Brain microvascular endothelial cell (primary cell): ENCODE measurements at regions not wholly inside any gene's neighbourhood (a gene's known extent, or its start where the extent isn't known, plus 50 kb on each side); places are given as distances from the start of the nearest gene placed in this dataset.

Experiments
- DNase-seq: peaks from one replicate; pipeline ENCODE4 v3.0.0-alpha.2; 2020
- H3K27ac ChIP-seq: fragments of 250-450 bp; sonication (Bioruptor Pico); 2 replicates; pipeline ENCODE4 v1.5.1; 2020; ENCODE audit warnings: mild to moderate bottlenecking, moderate library complexity
- H3K27me3 ChIP-seq: fragments of 250-450 bp; sonication (Bioruptor Pico); replicated peaks from 2 replicates; pipeline ENCODE4 v1.5.1; 2020; ENCODE audit warnings: mild to moderate bottlenecking
- H3K36me3 ChIP-seq: fragments of 250-450 bp; sonication (Bioruptor Pico); replicated peaks from 2 replicates; pipeline ENCODE4 v1.5.1; 2020; ENCODE audit warnings: mild to moderate bottlenecking
- H3K4me3 ChIP-seq: 2 replicates; pipeline ENCODE4 v1.5.1; 2011; ENCODE audit warnings: low read depth, mild to moderate bottlenecking, control low read depth, low read length, moderate library complexity
- CTCF ChIP-seq: IDR thresholded peaks from 2 replicates; pipeline ENCODE4 v1.5.1; 2011; ENCODE audit warnings: low read depth, mild to moderate bottlenecking, moderate library complexity, low read length, control low read depth, inconsistent platforms; ENCODE audit errors: missing control alignments
- in situ Hi-C: cut with HindIII; loops from 2 replicates; pipeline ENCODE4 v1.10.0; 2017; ENCODE audit warnings: low sequenced_read_pairs, low pct_ligation_motif_present

GRCh38 chr11:10628508-10629236 is 60.2 kb upstream of the LYVE1 start:
- H3K4me3 ChIP-seq: no peak overlapping the region
- H3K27ac ChIP-seq: no peak overlapping the region
- no peak for TF ChIP-seq CTCF
- no peaks in the 10 kb centered on the region for H3K27me3 ChIP-seq
- in situ Hi-C loops: no loop called here
- no peak for DNase-seq
- no peaks in the 10 kb centered on the region for H3K36me3 ChIP-seq

GRCh38 chr11:10627816-10628215 is 59.4 kb upstream of the LYVE1 start:
- Histone ChIP-seq H3K4me3 (no peak overlapping the region), H3K36me3 (no peaks in the 10 kb centered on the region), H3K27ac (no peak overlapping the region), H3K27me3 (no peaks in the 10 kb centered on the region)
- DNase-seq: no peak
- in situ Hi-C loops: no loop called here
- TF ChIP-seq CTCF: no peak

GRCh38 chr11:10627291-10627690 is 58.8 kb upstream of the LYVE1 start:
- TF ChIP-seq CTCF: no peak
- no peak overlapping the region for H3K4me3 ChIP-seq
- no peak overlapping the region for H3K27ac ChIP-seq
- no peaks in the 10 kb centered on the region for H3K27me3 ChIP-seq
- no peaks in the 10 kb centered on the region for H3K36me3 ChIP-seq
- DNase-seq: no peak
- in situ Hi-C loops: no loop called here

- Histone ChIP-seq H3K27ac (no peak overlapping the region), H3K36me3 (no peaks in the 10 kb centered on the region), H3K4me3 (no peak overlapping the region), H3K27me3 (no peaks in the 10 kb centered on the region)
- no peak for TF ChIP-seq CTCF
- DNase-seq: no peak
- in situ Hi-C loops: no loop called here
These were observed 57.5 kb upstream of the LYVE1 start for GRCh38 chr11:10625982-10626311.

DNA sequence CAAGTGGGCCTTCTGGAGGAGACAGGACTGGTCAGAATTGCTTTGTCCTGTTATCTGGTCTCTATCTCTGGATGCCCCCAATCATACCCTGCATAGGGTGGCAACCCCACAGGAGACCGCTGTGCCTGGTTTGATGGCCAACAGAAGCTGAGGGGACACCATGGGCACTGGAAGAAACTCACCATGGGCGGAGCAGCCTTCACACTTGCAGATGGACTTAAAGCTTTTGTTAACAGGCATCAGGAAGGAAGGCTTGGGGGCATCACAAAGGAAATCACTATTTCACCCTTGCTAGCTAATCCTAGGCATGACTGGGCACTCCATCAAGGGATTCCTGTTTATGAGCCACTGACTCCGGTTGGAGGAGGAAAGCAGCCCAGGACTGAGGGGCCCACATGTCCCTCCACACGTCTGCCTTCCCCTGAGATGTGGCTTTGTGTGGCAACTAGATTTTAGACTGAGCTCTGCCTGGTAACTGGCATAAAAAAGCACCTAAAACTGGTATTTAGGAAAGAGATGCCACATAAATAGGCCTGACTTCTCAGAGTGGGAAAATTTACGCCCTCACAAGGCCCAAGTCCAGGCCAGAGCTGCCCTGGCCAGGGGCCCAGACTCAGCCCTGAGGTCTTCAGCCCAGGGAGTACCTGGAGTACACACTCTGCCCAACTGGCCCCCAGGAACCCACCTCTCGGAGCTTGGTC is 57.0 kb upstream of the LYVE1 start:
- H3K4me3 ChIP-seq: no peak overlapping the region
- H3K27me3 ChIP-seq: no peaks in the 10 kb centered on the region
- in situ Hi-C loops: no loop called here
- DNase-seq: no peak
- TF ChIP-seq CTCF: no peak
- H3K36me3 ChIP-seq: no peaks in the 10 kb centered on the region
- no peak overlapping the region for H3K27ac ChIP-seq
